ENCODE measurements at regions not wholly inside any gene's neighbourhood (a gene's known extent, or its start where the extent isn't known, plus 50 kb on each side); places are given as distances from the start of the nearest gene placed in this dataset.
"Not testable (repeated sequence)": the region's sequence is repeated elsewhere in the genome, so short reads cannot be mapped to it uniquely, and the experiment has no call there.

DNA sequence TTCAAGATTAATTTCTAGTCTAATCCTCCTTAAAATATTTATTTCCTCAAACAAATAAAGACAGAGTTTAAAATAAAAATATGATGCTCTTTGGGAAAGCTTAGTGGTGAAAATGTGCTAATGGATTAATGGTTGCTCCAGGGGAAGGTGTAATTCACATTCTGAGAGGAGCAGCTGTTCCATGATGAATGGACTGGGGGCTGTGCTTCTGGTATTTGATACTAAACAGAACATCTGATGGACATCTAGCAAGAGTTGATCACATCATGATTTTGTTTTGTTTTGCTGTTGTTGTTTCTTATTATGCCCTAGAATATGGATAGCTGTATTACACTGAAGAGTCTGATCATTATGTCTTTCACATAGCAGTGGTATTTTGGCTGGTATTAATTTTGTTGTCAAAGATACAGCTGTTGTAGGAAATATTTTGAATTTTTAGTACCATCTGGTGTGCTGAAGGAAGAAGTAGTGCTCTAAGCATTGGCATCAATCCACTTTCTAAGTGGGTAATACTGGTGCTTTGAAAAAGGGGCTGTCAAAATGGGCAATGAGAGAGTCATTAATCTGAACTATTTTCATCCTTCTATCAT is 296.4 kb downstream of the ADAMTS20 start:
- DNase-seq (ENCODE audit: low read depth in 4 of 4, low spot score in 3 of 4), result no peak

DNA sequence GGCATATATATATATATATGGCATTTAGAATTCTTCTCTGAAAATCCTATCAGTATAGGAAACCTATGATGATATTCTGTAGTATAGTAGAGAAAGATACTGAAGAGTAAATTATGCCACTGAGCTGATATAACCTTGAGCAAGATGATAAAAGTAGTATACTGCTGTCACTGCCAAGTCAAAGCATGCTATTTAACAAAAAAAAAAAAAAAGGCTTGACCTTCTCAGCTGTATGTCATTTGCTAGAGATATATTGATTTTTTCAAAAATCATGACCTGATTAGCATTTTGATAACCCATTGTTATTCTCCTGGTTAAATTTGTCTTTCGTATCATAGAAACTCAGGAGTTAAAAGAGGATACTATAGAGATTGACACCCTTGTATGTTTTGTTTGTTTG is 299.4 kb downstream of the ADAMTS20 start:
- no peak for DNase-seq (ENCODE audit: low read depth in 4 of 4, low spot score in 3 of 4)

DNA sequence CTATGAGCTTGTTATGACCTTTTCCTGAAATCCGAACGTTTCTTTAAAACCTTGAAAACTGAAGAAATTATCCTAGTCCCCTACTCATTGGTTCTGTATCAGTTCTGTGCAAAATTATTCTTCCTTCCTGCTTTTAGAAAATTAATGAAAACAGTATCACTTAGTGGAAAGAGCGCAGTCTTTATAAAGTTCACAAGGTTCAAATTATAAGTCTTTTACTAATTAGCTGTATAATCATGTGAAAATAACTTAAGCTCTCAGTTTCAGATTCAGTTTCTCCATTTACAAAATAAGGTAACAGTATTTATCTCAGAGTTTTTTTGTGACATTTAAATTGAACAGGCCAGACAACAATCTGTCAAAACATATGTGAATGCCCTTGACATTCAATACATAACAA is 306.1 kb downstream of the ADAMTS20 start:
- no peak for DNase-seq (ENCODE audit: low read depth in 4 of 4, low spot score in 3 of 4)

DNA sequence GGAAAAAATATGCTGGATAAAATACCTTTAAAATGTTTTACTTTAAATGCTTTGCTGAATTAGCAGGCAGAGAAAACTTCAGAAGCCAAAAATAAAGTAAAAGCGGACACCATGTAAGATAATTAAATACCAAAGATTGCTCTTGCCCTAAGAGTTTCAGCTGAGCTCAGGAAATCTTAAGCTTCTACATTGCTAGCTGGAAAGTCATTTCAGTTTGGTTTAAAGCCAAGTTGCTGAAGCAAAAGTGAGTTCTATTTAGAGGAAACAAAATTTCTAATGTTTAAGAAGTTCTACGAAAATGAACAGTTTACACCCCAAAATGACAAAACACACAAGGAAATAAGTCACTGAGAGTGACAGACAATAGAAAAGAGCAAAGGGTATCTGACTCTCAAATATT is 310.0 kb downstream of the ADAMTS20 start:
- DNase-seq (ENCODE audit: low read depth in 4 of 4, low spot score in 3 of 4), result no peak

DNA sequence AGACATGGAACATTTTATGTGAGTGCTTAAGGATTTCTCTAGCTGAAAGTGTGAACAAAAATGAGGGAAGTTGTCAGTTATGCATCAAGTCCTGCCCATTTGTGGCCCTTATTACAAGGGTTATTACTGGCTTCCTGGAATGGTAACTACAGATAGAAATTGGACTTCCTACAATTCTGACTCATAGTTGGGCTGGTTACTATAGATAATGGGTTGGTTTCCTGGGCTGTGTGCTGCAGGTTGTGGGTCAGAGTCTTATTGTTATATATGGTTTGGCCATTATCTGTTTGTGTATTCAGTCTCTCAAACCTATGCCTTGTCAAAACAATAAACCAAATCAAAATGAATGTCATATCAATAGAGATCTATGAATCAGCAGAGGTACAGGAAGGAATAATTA is 313.7 kb downstream of the ADAMTS20 start:
- DNase-seq (ENCODE audit: low read depth in 4 of 4, low spot score in 3 of 4), result no peak

DNA sequence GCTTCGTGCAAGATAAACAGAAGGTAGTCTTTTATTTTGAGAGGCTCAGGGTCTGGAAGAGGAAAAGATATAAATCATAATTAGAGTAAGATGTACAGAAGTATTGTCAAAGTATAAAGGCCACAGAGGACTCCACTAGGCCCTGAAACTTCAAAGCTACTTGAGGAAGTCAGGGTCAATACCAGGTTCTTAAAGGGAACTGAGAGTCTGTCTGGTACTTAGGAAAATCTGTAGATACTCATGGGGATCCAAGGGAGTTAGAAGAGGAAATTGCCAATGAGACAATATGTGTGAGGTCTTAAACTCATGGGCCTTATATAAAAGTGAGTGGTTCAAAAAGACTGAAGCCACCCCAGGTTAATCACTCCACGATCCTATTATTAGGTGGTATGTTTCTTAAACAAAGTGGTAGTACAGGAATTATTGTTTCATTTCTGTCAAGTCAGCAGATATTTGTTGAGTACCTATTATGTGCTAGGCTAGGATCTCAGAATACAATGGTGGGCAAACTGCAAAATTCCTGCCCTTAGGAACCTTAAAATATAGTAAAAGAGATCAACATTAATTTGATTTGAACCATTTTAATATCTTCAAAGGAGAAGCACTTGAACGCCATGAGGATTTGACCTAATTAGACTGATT is 314.6 kb downstream of the ADAMTS20 start:
- DNase-seq (ENCODE audit: low read depth in 4 of 4, low spot score in 3 of 4), result no peak

DNA sequence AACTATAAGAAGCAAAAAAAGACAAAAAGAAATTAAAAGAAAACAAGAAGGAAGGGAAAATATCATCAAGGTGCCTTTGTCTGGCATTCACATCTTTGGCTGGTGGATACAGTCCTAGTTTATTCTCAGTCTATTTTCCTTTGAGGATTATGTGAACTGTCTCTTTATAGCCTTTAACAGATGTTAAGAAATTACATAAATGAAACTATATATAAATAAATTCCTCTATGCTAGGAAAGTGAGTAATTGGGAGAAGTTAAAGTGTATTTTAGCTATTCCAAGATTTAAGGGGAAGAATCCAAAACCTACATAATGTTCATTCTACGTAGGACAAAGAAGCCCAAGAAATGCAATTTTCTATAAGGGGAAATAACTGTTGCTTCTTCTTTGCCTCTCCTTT is 316.3 kb downstream of the ADAMTS20 start:
- DNase-seq (ENCODE audit: low read depth in 4 of 4, low spot score in 3 of 4), result no peak

DNA sequence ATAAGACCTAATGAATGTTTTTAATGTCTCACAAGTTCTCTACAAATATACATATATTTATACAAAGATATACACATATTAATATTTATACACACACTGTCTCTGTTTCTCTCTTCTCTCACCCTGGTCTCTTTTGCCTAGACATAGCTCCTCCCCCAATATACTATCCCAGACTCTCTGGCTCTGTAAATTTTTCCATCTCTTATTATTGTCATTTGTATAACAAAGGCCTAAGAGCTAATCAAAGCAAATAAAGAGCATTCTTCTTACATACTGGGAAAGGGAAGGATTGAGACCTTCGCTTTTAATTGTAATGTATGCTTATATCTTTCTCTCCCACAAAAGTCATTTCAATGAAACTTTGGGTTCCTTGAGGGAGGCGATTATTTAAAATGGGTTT is 318.1 kb downstream of the ADAMTS20 start:
- no peak for DNase-seq (ENCODE audit: low read depth in 4 of 4, low spot score in 3 of 4)

DNA sequence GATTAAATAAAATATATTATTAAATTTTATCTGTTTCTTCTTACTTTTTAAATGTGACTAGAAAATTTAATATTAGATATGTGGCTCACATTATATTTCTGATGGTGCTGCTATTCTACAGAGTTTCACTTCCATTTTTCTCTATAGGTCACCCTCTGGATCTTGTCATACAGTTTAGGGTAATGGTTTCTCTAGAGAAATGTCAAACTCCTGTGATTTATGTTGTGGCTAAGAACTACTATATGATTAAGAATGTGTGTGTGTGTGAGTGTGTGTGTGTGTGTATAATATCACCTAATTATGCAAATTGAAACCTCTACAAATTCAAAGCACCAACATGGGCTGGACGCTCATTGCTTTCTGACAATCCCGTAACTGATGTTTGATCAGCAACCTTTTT is 325.9 kb downstream of the ADAMTS20 start:
- no peak for DNase-seq (ENCODE audit: low read depth in 4 of 4, low spot score in 3 of 4)

DNA sequence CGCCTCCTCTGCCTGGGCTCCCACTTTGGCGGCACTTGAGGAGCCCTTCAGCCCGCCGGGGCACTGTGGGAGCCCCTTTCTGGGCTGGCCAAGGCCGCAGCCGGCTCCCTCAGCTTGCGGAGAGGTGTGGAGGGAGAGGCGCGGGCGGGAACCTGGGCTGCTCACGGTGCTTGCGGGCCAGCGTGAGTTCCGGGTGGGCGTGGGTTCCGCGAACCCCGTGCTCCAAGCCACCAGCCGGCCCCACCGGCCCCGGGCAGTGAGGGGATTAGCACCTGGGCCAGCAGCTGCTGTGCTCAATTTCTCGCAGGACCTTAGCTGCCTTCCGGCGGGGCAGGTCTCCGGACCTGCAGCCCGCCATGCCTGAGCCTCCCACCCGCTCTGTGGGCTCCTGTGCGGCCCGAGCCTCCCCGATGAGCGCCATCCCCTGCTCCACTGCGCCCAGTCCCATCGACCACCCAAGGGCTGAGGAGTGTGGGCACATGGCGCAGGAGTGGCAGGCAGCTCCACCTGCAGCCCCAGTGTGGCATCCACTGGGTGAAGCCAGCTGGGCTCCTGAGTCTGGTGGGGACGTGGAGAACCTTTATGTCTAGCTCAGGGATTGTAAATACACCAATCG is 327.7 kb downstream of the ADAMTS20 start:
- not testable (repeated sequence) for DNase-seq (ENCODE audit: low read depth in 4 of 4, low spot score in 3 of 4)

DNA sequence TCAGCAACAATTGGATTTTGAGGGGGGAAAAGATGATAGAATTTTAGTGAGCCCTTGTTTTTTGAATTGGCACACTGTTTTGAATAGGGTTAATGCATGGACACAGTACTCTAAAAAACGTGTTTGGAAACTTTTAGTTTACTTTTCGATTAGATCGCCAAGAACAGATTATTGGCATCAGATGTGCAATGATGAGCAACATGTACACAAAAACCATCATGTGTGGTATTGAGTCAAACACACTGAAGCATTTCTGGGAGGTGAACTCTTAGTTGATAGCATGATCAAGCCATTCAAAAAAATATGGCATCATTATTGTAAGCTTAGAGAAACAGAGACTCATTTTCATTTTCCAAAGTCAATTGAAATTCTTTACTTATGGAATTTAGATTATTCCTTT is 329.2 kb downstream of the ADAMTS20 start:
- no peak for DNase-seq (ENCODE audit: low read depth in 4 of 4, low spot score in 3 of 4)

DNA sequence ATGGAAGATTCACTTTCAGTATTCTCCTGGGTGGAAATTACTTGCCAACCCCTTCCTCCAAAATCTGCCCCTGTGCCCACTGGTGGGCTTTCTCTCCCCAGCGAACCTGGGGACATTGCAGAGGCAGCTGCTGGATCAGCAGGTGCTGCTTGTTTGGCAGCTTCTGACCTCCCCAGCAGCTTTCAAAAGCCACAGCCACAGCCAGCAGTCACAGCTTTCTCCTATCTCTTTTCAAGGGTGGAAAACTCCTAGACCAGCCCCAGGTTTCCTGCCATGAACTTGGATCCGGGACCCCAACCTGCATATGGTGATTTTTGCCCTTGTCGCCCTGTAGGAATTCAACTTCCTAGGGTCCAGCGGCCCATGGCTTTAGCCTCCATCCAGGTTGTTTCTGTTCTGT is 330.8 kb downstream of the ADAMTS20 start:
- no peak for DNase-seq (ENCODE audit: low read depth in 4 of 4, low spot score in 3 of 4)

DNA sequence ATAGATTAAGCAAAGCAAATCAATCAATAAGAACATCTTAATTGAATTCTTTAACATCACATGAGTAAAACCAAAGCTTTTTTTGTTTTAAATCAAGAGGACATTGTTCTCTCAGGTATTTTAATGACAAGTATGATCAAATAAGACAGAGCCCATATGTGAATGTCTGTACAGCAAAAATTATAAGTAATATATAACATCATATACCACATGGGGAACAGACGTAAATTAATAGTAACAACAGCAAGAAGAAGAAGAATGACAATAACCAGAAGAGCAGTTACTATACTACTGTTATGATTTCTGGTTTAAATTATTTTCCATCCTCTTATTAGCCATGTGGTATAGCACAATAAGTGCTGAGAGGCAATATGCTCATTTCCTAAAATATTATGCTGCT is 335.5 kb downstream of the ADAMTS20 start:
- DNase-seq (ENCODE audit: low read depth in 4 of 4, low spot score in 3 of 4), result no peak

DNA sequence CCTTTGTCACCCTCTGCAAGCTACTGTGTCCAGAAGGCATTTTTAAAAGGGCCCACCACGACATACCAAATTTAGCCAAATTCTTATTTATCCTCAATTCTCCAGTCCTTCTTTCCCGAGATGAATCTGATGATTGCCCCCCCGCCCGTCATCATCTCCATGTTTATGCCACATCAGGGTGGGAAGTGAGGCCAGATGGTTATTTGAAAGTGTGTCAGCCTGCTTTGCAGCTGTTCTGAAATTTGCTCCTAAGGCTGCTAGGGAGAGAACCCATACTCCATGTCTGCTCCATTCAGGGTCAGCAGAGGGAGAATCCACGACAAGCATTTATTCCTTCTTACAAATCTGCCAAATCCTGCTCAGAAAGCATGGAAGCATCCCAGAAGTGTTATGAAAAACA is 337.8 kb downstream of the ADAMTS20 start:
- no peak for DNase-seq (ENCODE audit: low read depth in 4 of 4, low spot score in 3 of 4)

DNA sequence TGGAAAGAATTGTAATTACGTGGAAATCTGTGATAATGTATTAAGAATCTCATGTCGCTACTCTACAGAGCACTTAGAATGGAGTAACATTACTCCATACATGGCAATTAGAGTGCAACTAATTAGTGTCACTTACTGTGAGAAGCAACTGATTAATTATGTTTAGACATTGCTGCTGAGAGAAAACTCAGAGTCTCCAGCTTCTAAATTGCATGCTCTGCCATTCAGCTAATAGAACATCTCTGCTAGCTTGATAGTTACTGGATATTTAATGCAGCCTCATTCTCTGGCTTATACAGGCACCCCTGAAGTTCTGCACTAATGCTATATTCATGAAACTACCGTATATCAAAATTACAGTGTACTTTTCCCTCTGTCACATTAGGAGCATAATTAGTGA is 338.4 kb downstream of the ADAMTS20 start:
- DNase-seq (ENCODE audit: low read depth in 4 of 4, low spot score in 3 of 4), result no peak

DNA sequence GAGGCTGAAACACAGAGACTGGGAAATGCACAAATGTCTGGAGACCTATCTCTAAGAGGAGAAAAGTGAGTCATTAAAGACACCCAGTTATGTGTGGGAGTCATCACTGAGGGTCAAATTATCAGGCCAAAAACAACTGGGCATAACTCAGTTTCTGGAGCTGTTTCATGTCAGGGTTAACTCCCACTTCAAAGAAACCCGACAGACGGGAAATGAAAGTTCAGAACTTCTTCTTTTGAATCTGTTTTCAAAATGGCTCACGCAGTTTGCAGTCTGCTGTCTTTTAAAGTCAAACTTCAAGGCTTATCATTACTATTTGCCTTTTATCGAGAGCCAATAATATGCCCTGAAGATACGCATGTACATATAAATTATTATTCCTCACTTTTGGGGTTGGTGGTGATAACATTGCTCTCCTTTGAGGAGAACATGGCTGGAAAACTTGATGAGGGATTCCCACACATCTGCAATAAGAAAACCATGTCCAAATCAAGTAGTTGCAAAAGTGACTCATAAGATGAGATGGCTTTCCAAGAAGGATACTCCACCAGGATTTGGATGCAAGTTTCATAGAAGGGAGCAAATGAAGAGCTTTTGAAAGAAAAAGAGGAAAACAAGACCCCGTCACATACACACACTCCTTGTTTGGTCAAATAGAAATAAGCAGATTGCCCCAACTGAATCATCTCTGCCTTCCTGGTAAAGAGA is 341.4 kb downstream of the ADAMTS20 start:
- DNase-seq (ENCODE audit: low read depth in 4 of 4, low spot score in 3 of 4), result no peak

DNA sequence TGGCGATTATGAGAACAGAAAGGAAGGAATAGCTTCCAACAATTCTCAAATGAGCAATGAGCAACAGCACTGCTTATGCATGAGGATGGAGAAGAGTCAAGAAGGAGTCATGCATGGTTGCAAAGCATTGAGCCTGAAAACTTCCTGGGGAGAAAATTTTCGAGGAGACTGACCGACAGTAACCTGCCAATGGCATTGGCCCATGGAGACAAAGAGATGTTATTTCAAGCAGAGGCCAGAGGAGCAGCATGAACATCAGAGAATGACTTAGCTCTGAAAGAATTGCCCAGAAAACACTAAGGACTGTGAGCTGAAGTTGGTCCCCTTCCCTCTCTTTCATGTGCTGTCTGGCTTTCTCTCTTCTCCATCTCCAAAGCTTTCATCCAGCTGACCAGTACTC is 343.4 kb downstream of the ADAMTS20 start:
- no peak for DNase-seq (ENCODE audit: low read depth in 4 of 4, low spot score in 3 of 4)

DNA sequence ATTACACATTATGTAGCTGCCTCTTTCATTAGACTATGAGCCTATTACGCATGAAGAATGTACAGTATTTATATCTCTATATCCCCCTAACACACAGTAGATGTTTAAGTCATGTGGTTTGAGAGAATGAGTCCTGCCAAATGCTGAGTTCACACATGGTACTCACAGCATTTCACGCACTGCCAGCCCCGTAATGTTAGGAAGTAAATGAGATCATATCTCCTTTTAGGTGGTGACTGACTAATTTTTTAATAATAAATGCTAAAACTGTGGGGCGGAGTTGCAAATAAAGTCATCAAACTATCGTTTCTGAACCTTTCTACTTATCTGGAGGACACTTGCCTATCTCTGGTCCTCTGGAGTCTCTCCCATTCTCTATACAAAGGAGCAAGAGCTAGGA is 343.8 kb downstream of the ADAMTS20 start:
- DNase-seq (ENCODE audit: low read depth in 4 of 4, low spot score in 3 of 4), result no peak

DNA sequence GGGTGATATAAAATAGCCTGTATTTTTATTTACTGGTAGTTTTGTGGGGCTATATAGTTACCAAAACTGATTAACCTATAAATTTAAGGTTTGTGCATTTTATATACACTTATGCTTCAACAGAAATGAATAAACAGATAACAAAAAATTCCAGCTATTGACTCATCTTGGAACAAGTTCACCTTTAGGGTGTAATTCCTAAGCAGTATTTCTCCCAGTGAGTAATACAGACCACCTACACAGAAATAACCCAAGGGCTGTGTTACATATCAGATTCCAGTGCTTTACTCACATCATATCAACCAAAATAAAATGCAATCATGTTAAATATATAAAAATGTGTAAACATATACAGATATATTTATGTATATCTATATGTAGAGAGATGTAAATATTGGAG is 345.6 kb downstream of the ADAMTS20 start:
- DNase-seq (ENCODE audit: low read depth in 4 of 4, low spot score in 3 of 4), result no peak

DNA sequence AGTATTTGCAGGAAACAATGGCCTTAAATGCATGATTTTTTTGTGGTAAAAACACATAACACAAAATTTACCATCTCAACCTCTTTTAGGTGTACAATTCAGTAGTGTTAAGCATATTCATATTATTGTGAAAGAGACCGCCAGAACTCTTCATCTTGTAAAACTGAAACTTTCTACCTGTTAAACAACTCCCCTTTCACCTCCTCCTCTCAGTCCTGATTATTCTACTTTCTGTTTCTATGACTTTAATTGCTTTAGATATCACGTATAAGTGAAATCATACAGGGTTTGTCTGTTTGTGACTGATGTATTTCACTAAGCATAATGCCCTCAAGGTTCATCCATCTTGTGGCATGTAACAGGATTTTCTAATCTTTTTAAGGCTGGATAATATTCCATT is 353.4 kb downstream of the ADAMTS20 start:
- no peak for DNase-seq (ENCODE audit: low read depth in 4 of 4, low spot score in 3 of 4)

DNA sequence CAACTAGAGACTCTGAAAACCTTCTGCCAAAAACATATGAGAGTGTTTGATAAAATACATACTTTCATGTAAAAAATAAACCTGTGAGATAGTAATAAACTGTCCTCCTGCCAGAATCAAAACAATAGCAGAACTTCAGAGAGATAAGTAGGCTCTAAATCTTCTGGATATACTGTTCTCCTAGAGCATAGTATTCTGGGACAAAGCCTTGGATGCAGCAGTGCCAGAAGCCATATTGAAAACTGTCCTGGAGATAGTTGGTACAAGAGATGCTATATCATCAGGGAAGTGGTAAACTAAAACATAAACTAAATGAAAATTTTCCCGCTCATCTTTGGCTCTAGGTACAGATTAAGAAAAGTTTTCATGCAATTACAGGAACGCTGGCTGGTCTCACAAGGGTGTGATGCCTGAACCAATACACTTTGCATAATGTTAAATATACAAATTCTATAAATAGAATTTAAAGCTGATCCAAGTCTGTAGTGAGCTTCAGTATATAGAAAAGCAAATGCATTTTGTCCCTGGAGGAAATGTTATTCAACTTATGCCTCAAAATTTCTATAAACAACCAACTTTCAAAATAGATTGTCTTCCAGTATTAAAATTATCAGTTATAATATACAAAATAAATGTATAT is 355.6 kb downstream of the ADAMTS20 start:
- DNase-seq (ENCODE audit: low read depth in 4 of 4, low spot score in 3 of 4), result no peak
